ENCODE measurements at regions not wholly inside any gene's neighbourhood (a gene's known extent, or its start where the extent isn't known, plus 50 kb on each side); places are given as distances from the start of the nearest gene placed in this dataset.
"Not testable (repeated sequence)": the region's sequence is repeated elsewhere in the genome, so short reads cannot be mapped to it uniquely, and the experiment has no call there.

- H3K27me3 ChIP-seq (ENCODE audit: low read depth) = no peaks in the 10 kb centered on the region
- H3K9me3 ChIP-seq = no peaks in the 10 kb centered on the region
- no peaks in the 10 kb centered on the region for H3K36me3 ChIP-seq (replicated peaks)
- no peak for DNase-seq (ENCODE audit: low spot score in 2 of 2)
- in situ Hi-C loops (cut with MboI; ENCODE audit: low sequenced_read_pairs) = no loop called here
- H3K4me1 ChIP-seq = no peaks in the 10 kb centered on the region
- no peak overlapping the region for H3K4me3 ChIP-seq
Observed at GRCh38 chr3:26068890-26069289, 279.0 kb downstream of the OXSM start.

GRCh38 chr3:26070854-26071253 lies 281.0 kb downstream of the OXSM start:
- no peaks in the 10 kb centered on the region for H3K4me1 ChIP-seq
- no peak for DNase-seq (ENCODE audit: low spot score in 2 of 2)
- in situ Hi-C loops (cut with MboI; ENCODE audit: low sequenced_read_pairs) = no loop called here
- H3K27me3 ChIP-seq (ENCODE audit: low read depth) = no peaks in the 10 kb centered on the region
- no peaks in the 10 kb centered on the region for H3K9me3 ChIP-seq
- H3K36me3 ChIP-seq (replicated peaks) = no peaks in the 10 kb centered on the region
- H3K4me3 ChIP-seq = no peak overlapping the region

- H3K36me3 ChIP-seq (replicated peaks) = no peaks in the 10 kb centered on the region
- no peaks in the 10 kb centered on the region for H3K4me1 ChIP-seq
- no peak overlapping the region for H3K4me3 ChIP-seq
- H3K9me3 ChIP-seq = no peaks in the 10 kb centered on the region
- in situ Hi-C loops (cut with MboI; ENCODE audit: low sequenced_read_pairs) = no loop called here
- no peaks in the 10 kb centered on the region; the same call in 1 of the 2 replicates for H3K27me3 ChIP-seq (ENCODE audit: low read depth)
- DNase-seq (ENCODE audit: low spot score in 2 of 2) = no peak
Observed at GRCh38 chr3:26074080-26074479, 284.2 kb downstream of the OXSM start.

- H3K27me3 ChIP-seq (ENCODE audit: low read depth) = no peaks in the 10 kb centered on the region; the same call in 1 of the 2 replicates
- no peak overlapping the region for H3K4me3 ChIP-seq
- in situ Hi-C loops (cut with MboI; ENCODE audit: low sequenced_read_pairs) = no loop called here
- H3K9me3 ChIP-seq = no peaks in the 10 kb centered on the region
- no peak for DNase-seq (ENCODE audit: low spot score in 2 of 2)
- no peaks in the 10 kb centered on the region for H3K4me1 ChIP-seq
- no peaks in the 10 kb centered on the region for H3K36me3 ChIP-seq (replicated peaks)
Observed at GRCh38 chr3:26078539-26078938, 288.6 kb downstream of the OXSM start.

GRCh38 chr3:26081166-26081565 lies 291.3 kb downstream of the OXSM start:
- in situ Hi-C loops (cut with MboI; ENCODE audit: low sequenced_read_pairs) = no loop called here
- no peak for DNase-seq (ENCODE audit: low spot score in 2 of 2)
- H3K4me3 ChIP-seq = no peak overlapping the region
- no peaks in the 10 kb centered on the region; the same call in 1 of the 2 replicates for H3K27me3 ChIP-seq (ENCODE audit: low read depth)
- no peaks in the 10 kb centered on the region for H3K9me3 ChIP-seq
- H3K4me1 ChIP-seq = no peaks in the 10 kb centered on the region
- H3K36me3 ChIP-seq (replicated peaks) = no peaks in the 10 kb centered on the region

GRCh38 chr3:26081806-26082205 lies 291.9 kb downstream of the OXSM start:
- no peak overlapping the region for H3K4me3 ChIP-seq
- no peaks in the 10 kb centered on the region; the same call in 1 of the 2 replicates for H3K27me3 ChIP-seq (ENCODE audit: low read depth)
- H3K9me3 ChIP-seq = no peaks in the 10 kb centered on the region
- DNase-seq (ENCODE audit: low spot score in 2 of 2) = no peak
- H3K4me1 ChIP-seq = no peaks in the 10 kb centered on the region
- no peaks in the 10 kb centered on the region for H3K36me3 ChIP-seq (replicated peaks)
- in situ Hi-C loops (cut with MboI; ENCODE audit: low sequenced_read_pairs) = no loop called here

GRCh38 chr3:26082911-26083310 lies 293.0 kb downstream of the OXSM start:
- H3K4me1 ChIP-seq = no peaks in the 10 kb centered on the region
- H3K9me3 ChIP-seq = peaks cover 3% of the 10 kb centered on the region; the same call in 1 of the 2 replicates
- no peak for DNase-seq (ENCODE audit: low spot score in 2 of 2)
- H3K4me3 ChIP-seq = no peak overlapping the region
- in situ Hi-C loops (cut with MboI; ENCODE audit: low sequenced_read_pairs) = no loop called here
- no peaks in the 10 kb centered on the region; the same call in 1 of the 2 replicates for H3K27me3 ChIP-seq (ENCODE audit: low read depth)
- no peaks in the 10 kb centered on the region for H3K36me3 ChIP-seq (replicated peaks)

- in situ Hi-C loops (cut with MboI; ENCODE audit: low sequenced_read_pairs) = no loop called here
Observed at GRCh38 chr3:26084629-26085028, 294.7 kb downstream of the OXSM start.

GRCh38 chr3:26087751-26088150 lies 297.9 kb downstream of the OXSM start:
- no peak for DNase-seq (ENCODE audit: low spot score in 2 of 2)
- no peaks in the 10 kb centered on the region for H3K27me3 ChIP-seq (ENCODE audit: low read depth)
- no peaks in the 10 kb centered on the region for H3K4me1 ChIP-seq
- no peak overlapping the region for H3K4me3 ChIP-seq
- in situ Hi-C loops (cut with MboI; ENCODE audit: low sequenced_read_pairs) = no loop called here
- H3K36me3 ChIP-seq (replicated peaks) = no peaks in the 10 kb centered on the region
- peaks cover 3% of the 10 kb centered on the region; the same call in 1 of the 2 replicates for H3K9me3 ChIP-seq

More at GRCh38 chr3:26084629-26085028, 294.7 kb downstream of the OXSM start:
- Histone ChIP-seq H3K36me3 (replicated peaks) (no peaks in the 10 kb centered on the region), H3K4me3 (no peak overlapping the region), H3K4me1 (no peaks in the 10 kb centered on the region), H3K9me3 (peaks cover 3% of the 10 kb centered on the region; the same call in 1 of the 2 replicates), H3K27me3 (ENCODE audit: low read depth) (no peaks in the 10 kb centered on the region)
- no peak for DNase-seq (ENCODE audit: low spot score in 2 of 2)

GRCh38 chr3:26089249-26089648 lies 299.4 kb downstream of the OXSM start:
- H3K4me3 ChIP-seq = no peak overlapping the region
- no peaks in the 10 kb centered on the region for H3K27me3 ChIP-seq (ENCODE audit: low read depth)
- no peaks in the 10 kb centered on the region for H3K36me3 ChIP-seq (replicated peaks)
- H3K9me3 ChIP-seq = peaks cover 3% of the 10 kb centered on the region; the same call in 1 of the 2 replicates
- no peak for DNase-seq (ENCODE audit: low spot score in 2 of 2)
- in situ Hi-C loops (cut with MboI; ENCODE audit: low sequenced_read_pairs) = no loop called here
- no peaks in the 10 kb centered on the region for H3K4me1 ChIP-seq

GRCh38 chr3:26090589-26090988 lies 300.7 kb downstream of the OXSM start:
- Histone ChIP-seq H3K4me3 (no peak overlapping the region), H3K4me1 (no peaks in the 10 kb centered on the region), H3K27me3 (ENCODE audit: low read depth) (no peaks in the 10 kb centered on the region), H3K9me3 (peaks cover 3% of the 10 kb centered on the region; the same call in 1 of the 2 replicates), H3K36me3 (replicated peaks) (no peaks in the 10 kb centered on the region)
- in situ Hi-C loops (cut with MboI; ENCODE audit: low sequenced_read_pairs) = no loop called here
- DNase-seq (ENCODE audit: low spot score in 2 of 2) = no peak

GRCh38 chr3:26091096-26091495 lies 301.2 kb downstream of the OXSM start:
- DNase-seq (ENCODE audit: low spot score in 2 of 2) = no peak
- in situ Hi-C loops (cut with MboI; ENCODE audit: low sequenced_read_pairs) = no loop called here

GRCh38 chr3:26091626-26092025 lies 301.7 kb downstream of the OXSM start:
- H3K4me3 ChIP-seq = no peak overlapping the region
- H3K4me1 ChIP-seq = no peaks in the 10 kb centered on the region
- in situ Hi-C loops (cut with MboI; ENCODE audit: low sequenced_read_pairs) = no loop called here
- H3K9me3 ChIP-seq = peaks cover 3% of the 10 kb centered on the region; the same call in 1 of the 2 replicates
- H3K36me3 ChIP-seq (replicated peaks) = no peaks in the 10 kb centered on the region
- no peaks in the 10 kb centered on the region for H3K27me3 ChIP-seq (ENCODE audit: low read depth)
- DNase-seq (ENCODE audit: low spot score in 2 of 2) = no peak

More at GRCh38 chr3:26091096-26091495, 301.2 kb downstream of the OXSM start:
- Histone ChIP-seq H3K4me1 (no peaks in the 10 kb centered on the region), H3K36me3 (replicated peaks) (no peaks in the 10 kb centered on the region), H3K4me3 (no peak overlapping the region), H3K9me3 (peaks cover 3% of the 10 kb centered on the region; the same call in 1 of the 2 replicates), H3K27me3 (ENCODE audit: low read depth) (no peaks in the 10 kb centered on the region)

GRCh38 chr3:26097111-26097510 lies 307.2 kb downstream of the OXSM start:
- H3K36me3 ChIP-seq (replicated peaks); H3K27me3 ChIP-seq (ENCODE audit: low read depth); H3K9me3 ChIP-seq; in situ Hi-C loops (cut with MboI; ENCODE audit: low sequenced_read_pairs); DNase-seq (ENCODE audit: low spot score in 2 of 2); H3K4me3 ChIP-seq; H3K4me1 ChIP-seq: not testable (repeated sequence)

GRCh38 chr3:26099692-26100091 lies 309.8 kb downstream of the OXSM start:
- no peak for DNase-seq (ENCODE audit: low spot score in 2 of 2)
- Histone ChIP-seq H3K4me3 (no peak overlapping the region), H3K27me3 (ENCODE audit: low read depth) (no peaks in the 10 kb centered on the region; the same call in 1 of the 2 replicates), H3K9me3 (no peaks in the 10 kb centered on the region), H3K36me3 (replicated peaks) (no peaks in the 10 kb centered on the region), H3K4me1 (no peaks in the 10 kb centered on the region)
- in situ Hi-C loops (cut with MboI; ENCODE audit: low sequenced_read_pairs) = no loop called here

Measured in HAP-1 (cell line).